DMS53 treated with DMSO at 0.1 percent for 48 hours (cell line): ENCODE measurements at regions not wholly inside any gene's neighbourhood (a gene's known extent, or its start where the extent isn't known, plus 50 kb on each side); places are given as distances from the start of the nearest gene placed in this dataset.
"Not testable (repeated sequence)": the region's sequence is repeated elsewhere in the genome, so short reads cannot be mapped to it uniquely, and the experiment has no call there.

ENCODE experiments used
- DNase-seq: peaks from one replicate; lab custom pipeline; 2025; ENCODE audit not compliant: unreplicated experiment; lab: John Stamatoyannopoulos, UW

DNA sequence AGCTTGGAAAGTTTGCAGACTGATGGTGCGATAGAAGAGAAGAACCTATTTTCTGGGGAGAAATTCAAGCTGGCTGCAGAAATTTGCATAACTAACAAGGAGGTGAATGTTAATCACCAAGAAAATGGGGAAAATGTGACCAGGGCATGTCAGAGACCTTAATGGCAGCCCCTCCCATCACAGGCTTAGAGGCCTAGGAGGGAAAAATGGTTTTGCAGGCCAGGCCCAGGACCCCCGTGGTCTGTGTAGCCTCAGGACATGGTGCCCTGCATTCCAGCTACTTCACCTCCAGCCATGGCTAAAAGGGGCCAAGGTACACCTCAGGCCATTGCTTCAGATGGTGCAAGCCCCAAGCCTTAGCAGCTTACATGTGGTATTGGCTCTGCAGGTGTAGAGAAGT lies 207.1 kb upstream of the CXorf66 start:
- DNase-seq, result no peak

DNA sequence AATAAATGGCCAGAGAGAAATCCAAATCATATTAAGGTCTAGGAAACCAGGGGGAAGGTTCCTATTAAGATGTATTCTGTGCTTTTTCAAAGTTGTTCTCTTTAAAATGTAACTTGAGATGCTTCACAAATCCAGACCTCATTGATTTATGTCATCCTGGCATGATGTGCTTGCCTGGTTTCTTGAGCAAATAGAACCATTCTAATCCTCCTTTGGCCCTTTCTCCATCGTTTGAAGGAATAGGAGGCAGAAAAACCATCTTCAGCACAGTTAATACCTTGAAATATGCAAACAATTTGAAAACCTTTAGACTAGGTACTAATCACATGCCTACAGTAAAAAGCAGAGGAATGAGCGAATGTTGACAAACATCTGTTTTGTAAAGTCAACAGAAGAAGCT lies 202.2 kb upstream of the CXorf66 start:
- no peak for DNase-seq

DNA sequence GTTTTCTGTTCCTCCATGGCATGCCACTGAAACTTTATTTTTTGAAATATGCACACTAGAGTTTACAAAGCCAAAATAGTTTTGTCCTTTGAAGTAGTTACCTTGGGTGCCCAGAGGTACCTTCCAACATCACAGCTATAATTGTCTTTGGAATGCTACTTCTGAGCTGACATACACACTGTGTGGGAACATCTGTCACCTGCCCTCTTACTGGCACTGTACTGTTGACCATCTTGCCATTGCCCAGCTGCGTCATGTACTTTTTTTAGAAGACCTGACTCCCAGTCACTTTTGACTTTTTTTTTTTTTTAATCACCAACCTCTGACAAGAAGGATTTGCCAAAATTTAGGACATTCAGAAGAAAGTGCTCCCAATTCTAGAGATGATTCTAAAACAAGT lies 200.5 kb upstream of the CXorf66 start:
- no peak for DNase-seq

DNA sequence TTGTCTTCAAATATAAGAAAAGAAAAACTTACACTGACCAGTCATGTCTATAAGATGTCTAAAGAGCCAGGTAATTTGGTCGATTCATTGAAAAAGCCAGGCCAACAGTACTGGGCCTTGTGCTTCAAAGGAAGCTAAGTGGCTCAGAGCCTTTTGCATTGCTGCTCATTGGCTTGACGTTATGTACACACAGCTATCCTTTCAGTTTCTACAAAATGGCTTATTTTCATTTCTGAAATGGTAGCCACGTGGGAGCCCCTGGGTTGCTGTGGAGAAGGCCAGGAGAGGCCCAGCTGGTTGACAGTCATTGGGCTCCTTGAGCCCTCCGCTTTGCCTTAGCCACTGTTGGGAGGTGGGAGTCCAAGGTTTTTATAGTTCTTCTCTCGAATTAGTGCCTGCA lies 199.1 kb upstream of the CXorf66 start:
- DNase-seq, result no peak

DNA sequence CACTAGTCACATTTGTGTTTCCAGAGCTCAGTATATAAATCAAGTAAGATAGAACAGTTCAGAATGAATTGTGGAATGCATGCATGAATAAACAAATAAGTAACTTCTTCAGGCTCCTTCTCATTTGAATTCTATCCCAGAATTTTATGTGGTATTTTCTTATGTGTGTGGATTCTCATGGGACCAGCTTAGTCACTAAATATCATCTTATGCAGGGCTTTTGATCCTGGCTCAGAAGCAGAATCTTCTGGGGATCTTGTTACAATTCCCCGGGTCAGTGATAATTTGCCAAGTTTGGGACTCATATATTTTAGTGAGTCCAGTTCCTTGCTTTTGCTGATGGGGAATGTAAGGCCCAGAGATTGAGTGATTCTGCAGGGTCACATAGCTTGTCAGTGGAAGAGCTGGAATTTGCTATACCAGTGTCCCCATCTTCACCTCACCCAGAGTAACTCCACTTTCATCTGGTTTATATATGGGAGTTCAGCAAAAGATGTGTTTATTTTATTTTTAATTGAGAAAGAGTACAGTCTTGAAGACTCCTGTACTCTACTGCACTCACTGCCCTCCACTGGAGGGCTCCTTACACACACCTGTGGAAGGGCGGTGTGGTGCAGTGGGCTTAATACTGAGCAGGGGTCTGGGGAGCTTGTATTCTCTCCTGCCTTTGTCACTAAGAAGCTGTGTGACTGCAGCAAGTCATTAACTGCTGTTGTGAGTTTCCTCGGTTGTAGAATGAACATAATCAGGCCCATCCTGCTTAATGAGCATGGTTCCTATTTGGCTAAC lies 198.2 kb upstream of the CXorf66 start:
- no peak for DNase-seq

DNA sequence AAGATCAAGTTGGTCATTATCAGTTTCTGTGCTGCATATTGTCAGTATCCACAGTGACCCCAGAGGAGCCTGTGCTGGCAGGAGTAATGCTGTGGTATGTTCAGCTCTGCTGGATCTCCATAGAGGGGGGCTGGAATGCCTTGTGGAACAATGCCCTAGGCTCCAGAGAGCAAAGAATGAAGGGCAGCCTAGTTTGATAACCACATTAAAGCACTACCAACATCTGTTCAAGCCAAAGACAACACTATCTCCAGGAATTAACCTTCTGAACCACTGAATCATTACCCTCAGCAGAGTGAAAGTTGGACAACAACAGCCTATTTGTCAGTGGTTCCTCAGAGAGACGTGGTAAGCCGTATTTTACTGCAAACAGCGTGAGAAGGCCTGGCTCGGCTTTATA lies 192.3 kb upstream of the CXorf66 start:
- no peak for DNase-seq

DNA sequence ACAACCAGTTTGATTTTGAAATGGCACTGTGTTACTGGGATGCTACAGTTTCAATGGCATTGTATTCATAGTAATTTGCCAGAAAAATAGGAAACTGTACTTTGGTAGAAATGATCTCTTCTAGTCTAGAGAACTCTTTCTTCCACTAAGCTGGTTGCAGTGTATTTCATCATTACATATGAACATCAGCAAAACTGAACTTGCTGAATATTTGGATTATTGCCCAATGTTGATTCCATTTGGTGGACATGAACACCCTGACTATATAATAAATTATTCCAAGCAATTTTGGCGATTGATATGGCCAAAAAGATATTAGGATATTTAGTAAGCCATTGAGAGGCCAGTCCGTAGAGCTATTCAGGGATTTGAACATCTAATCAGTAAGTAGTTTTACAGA lies 191.8 kb upstream of the CXorf66 start:
- DNase-seq, result no peak

DNA sequence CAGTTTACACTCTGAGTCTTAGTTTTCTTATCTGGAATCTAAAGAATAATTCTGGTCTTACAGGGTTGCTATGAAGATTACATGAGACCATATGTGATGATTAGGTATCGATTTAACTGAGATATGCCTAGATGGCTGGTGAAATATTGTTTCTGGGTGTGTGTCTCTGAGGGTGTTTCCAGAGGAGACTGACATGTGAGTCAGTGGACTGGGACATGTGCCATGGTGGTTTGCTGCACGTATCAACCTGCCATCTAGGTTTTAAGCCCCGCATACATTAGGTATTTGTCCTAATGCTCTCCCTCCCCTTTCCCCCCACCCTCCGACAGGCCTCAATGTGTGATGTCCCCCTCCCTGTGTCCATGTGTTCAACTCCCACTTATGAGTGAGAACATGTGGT lies 186.0 kb upstream of the CXorf66 start:
- DNase-seq, result no peak

DNA sequence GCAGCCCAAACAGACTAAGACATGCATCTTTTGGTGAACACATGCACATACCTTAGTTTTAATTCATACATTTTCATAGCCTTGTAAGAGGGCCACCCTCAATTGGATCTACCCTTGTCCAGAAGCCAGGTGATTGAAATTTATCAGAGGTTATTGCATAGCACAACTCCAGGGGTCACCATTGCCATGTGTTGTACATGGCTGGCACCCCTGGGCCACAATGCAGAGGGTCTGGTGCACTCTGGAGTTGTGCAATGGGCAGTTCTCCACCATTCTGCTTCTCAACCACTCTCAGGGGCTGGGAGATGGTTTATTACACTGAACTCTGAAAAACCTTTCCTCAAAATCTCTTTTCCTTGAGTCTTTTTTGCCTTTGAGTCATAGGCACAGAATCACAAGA lies 184.4 kb upstream of the CXorf66 start:
- no peak for DNase-seq

DNA sequence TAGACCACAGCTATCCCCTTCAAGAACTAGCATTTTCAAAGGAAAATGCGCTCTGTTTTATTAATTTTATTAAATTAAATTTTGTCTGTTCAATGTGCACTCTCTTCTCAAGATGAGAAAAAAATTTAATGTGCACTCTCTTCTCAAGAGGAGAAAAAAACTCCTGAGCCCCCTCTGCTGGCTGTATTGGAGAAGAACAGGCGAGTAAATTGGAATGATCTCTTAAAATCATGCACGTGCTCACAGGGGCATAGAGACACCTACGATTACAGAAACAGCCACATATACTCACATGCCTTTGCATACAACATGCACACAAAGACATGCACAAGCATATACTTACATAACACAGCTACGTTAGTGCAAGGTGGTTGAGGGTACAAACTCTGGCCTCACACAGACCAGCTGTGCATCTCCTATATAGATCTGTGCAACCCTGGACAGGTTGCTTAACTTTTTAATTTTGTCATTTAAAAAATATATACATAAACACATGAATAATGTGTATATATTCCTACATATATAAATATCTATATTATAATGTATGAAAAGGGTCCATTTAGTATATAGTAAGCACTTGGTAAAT lies 176.2 kb upstream of the CXorf66 start:
- DNase-seq, result peak; percentile 29

DNA sequence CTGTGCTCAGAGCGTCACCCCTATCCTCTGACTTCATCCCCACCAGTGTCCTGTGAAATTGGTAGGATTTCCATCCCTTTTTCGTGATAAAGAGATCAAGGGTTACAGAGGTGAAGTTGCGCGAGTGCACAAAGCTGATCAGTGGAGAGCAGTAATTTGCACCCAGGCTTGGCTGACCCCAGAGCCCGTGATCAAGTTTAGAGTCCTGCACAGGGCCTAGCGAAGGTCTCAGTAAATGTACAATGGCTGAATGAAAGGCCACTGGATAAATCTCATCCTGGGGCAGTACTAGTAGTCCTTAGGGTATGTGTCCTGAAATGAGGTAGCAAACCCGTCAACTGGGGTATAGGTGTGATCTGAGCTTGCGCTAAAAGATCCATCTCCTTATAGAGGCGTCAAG lies 173.2 kb upstream of the CXorf66 start:
- DNase-seq, result not testable (repeated sequence)

DNA sequence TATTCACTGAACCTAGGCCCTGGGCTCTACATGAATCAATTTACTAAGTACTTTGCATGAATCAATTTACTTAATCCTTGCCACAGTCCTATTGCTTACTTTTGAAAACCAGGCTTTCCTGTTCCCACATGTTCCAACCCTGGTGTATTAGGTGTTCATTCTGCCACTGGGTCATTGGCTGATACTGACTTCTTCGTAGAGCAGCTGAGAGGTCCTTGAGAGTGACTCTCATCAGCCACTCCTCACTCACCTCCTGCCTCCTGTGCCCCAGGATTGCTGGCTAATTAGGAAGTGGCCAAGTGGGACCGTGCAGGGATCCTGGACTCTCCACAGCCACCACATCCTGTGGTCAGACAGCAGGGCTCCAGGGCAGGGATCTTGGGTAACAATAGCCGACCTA lies 172.7 kb upstream of the CXorf66 start:
- not testable (repeated sequence) for DNase-seq

DNA sequence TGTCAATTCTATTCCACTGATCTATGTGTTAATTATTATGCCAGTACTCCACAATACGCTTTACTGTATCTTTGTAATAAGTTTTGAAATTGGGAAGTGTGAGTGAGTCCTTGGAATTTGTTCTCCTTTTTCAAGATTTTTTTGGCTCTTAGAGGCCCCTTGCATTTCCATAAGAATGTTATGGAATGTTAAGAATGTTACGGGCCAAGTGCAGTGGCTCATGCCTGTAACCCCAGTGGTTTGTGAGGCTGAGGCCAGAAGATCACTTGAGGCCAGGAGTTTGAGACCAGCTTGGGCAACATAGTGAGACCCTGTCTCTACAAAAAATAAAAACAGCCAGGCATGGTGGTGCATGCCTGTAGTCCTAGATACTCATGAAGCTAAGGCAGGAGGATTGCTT lies 167.6 kb upstream of the CXorf66 start:
- no peak for DNase-seq

DNA sequence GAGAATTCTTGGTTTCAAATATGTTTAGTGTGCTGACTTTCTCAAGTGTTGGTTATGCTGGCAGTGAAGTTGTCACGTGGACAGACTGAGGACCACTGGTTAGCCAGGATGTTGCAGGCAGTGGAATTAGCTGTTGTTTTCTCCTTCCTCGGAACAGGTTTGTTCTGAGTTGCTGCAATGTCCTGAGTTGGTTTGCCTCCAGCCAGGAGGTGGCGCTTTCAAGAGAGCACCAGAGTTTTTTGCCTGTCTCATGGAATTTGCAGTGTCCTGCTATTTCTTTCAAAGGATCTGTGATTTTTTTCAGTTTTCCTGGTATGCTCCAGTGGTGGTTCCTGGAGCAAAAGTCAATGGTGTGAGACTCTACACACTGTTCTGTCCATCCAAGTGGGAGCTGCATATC lies 158.1 kb upstream of the CXorf66 start:
- no peak for DNase-seq

DNA sequence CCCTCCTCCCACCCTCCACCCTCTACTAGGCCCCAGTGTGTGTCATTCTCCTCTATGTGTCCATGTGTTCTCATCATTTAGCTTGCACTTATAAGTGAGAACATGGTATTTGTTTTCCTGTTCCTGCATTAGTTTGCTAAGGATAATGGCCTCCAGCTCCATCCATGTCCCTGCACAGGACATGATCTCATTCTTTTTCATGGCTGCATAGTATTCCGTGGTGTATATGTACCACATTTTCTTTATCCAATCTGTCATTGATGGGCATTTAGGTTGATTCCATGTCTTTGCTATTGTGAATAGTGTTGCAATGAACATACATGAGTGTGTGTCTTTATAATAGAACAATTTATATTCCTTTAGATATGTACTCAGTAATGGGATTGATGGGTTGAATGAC lies 148.7 kb upstream of the CXorf66 start:
- DNase-seq, result not testable (repeated sequence)

DNA sequence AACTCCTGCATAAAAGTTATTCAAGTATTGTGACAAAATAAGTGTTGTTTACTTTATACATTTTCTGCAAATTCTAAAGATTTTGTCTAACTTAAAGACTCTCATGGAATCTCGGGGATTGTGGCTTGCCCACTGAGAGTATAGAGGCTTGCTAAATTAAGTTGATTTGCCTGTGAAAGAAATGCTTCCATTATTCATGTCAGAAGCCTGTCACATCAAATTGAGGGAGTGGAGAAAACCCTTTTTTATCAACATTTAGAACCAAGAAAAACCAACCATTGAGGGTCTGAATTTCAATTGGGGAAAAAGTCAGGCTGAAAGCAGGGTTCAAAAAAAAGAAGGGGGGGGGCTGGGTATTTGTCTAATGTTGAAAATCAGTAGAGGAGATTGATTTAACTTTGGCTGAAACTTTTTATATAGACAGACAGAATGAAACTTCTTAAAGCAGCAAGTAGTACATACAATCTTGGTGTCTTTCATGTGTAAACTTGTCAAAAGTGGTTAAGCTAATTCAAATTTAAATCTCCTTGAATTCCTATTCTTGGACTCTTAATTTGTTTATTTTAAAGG lies 144.8 kb upstream of the CXorf66 start:
- DNase-seq, result no peak

DNA sequence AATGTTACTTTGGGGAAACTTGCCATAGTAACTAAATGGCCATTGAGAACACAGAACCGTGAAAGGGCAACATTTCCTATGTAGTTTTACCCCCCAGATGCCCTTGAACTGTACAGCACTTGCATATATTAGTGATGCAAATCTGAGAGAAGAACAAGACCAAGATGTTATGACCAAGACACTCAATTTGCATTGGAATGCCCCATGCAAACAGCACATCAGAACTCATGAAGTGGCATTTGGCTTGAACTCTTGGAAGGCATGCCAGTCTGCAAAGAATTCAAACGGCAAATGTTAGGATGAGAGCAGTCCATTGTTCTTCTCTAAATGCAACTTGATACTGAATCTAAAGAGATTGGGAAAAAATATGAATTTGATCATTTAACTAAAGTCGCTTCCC lies 139.4 kb upstream of the CXorf66 start:
- no peak for DNase-seq

DNA sequence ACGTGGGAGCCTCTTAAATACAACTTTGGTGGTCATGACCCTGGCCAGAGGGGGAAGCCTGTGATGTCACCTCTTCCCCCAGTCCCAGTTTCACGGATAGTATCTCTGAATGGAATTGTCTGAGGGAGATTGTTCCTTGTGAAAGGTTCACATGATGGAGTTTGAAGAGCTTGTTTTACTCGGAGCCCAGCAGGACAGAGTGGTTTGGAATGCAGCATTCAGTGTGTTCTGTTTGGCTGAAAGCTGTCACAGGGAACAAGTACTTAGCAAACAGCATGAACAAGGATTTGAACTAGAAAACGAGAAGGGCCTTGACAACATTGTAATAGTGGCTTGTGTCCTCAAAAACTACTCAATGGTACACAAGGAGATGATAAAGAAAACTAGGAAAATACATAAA lies 133.9 kb upstream of the CXorf66 start:
- DNase-seq, result no peak

DNA sequence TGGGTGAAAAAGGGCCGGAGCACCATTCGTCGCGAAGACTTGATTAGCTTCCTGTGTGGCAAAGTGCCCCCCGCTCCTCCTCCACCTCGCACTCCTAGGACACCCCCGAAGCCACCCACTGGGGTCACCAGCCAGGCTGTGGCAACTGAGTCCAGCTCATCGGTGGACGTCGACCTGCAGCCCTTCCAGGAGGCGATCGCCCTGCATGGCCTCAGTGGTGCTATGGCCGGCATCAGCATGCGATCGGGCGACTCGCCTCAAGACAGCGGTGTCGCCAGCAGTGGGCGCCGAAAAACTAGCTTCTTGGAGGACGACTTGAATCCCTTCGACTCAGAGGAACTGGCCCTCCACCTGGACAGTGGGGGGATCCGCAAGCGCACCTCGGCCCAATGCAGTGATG lies 126.8 kb upstream of the CXorf66 start:
- no peak for DNase-seq

DNA sequence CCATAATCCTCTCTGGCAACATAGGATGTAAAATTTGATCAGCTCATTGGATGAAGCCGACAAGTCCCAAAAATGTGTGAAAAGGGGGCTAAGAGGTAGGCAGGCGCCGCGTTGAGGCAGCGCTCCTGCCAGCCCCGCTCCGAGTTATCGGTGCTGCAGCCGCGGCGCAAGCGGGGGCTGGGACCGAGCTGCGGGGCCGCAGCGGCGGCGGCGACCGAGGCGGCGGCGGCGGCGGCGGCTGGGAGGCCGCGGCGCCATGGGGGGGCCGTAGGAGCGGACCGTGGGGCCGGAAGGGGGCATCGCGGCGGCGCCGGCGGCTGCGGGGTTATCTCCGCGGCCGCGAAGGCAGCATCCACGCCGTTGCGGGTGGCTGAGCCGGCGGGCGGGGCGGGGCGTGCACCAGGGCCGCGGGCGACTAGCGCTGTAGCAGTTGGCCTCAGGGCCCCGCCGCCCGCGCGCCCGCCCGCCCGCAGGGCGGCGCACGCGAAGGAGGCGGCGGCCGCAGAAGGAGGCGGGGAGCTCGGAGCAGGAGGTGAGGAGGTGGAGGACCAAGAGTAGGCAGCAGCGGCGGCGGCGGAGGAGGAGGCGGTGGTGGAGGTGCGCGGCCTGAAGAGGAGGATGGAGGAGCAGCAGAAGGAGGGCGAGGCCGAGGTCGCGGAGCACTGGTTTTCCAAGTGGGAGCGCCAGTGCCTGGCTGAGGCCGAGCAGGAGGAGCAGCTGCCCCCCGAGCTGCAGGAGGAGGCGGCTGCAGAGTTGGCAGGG lies 126.0 kb upstream of the CXorf66 start:
- DNase-seq, result peak; percentile 17

DNA sequence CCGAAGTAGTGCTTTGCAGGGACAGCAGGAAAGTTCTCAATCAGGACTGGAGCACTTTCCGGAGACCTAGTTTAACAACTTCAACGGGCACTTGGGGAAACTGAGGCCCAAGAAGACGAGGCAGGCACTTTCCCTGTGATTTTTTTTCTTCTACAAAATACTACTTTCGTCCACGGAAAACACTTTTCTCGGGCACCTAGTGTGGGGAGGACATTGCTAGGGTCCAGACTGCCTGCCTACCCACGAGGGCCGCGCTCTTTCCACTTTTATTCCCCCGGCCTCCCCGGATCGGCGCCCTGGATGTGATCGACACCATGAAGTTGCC lies 125.4 kb upstream of the CXorf66 start:
- DNase-seq, result peak; percentile 2

DNA sequence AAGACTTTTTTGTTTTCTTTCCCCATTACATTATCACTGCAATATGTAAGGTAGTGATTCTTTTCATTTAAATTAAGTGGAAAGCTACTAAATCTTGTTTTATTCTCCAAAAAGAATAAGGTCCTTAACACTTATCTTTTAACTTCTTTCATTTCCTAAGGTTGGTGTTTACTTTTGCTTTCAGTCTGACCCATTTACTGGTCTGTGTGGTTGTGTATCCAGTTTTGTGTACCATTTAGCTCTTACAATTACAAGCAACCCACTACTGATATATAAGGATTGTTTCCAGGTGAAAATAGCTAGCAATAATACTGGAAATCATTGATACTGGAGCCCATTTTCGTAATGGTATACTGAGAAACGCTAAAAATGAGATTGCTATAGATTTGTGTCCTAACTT lies 123.1 kb upstream of the CXorf66 start:
- no peak for DNase-seq
